ENCODE measurements at regions not wholly inside any gene's neighbourhood (a gene's known extent, or its start where the extent isn't known, plus 50 kb on each side); places are given as distances from the start of the nearest gene placed in this dataset.

DNA sequence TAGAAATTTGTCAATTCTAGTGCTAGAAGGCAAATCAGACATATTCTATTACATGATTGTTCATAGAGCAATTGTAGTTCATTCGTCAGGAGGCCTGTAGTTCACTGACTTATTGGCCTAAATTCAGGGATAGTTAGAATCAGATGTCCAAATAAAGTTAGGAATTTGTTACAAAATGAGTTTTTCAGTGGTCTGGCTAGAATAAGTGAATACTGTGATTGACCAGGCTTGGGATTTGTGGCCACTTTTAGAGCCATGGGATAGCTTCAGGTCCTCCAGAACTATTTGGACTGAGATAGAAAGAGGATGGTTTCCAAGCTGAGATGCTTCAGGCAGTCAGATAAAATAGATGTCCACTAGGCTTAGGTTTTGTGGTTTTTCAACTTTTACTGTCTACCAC, 199.1 kb upstream of the MPDZ start:
- TF ChIP-seq, protein P1, sequence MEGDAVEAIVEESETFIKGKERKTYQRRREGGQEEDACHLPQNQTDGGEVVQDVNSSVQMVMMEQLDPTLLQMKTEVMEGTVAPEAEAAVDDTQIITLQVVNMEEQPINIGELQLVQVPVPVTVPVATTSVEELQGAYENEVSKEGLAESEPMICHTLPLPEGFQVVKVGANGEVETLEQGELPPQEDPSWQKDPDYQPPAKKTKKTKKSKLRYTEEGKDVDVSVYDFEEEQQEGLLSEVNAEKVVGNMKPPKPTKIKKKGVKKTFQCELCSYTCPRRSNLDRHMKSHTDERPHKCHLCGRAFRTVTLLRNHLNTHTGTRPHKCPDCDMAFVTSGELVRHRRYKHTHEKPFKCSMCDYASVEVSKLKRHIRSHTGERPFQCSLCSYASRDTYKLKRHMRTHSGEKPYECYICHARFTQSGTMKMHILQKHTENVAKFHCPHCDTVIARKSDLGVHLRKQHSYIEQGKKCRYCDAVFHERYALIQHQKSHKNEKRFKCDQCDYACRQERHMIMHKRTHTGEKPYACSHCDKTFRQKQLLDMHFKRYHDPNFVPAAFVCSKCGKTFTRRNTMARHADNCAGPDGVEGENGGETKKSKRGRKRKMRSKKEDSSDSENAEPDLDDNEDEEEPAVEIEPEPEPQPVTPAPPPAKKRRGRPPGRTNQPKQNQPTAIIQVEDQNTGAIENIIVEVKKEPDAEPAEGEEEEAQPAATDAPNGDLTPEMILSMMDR (IDR thresholded peaks at IDR 0.05) = no peak
- TF ChIP-seq POLR2A (IDR thresholded peaks at IDR 0.05) = no peak

All from vagina (tissue), 2 donors.